ELF-1 (cell line): ENCODE measurements at regions not wholly inside any gene's neighbourhood (a gene's known extent, or its start where the extent isn't known, plus 50 kb on each side); places are given as distances from the start of the nearest gene placed in this dataset.
"Not testable (repeated sequence)": the region's sequence is repeated elsewhere in the genome, so short reads cannot be mapped to it uniquely, and the experiment has no call there.

Experiments used
- DNase-seq: peaks from one replicate; pipeline ENCODE4 v3.0.0-alpha.2; 2016; ENCODE audit warnings: low read depth, low spot score

- DNase-seq, result no peak
Observed at GRCh38 chr6:137968901-137969300, 101.8 kb downstream of the TNFAIP3 start.

GRCh38 chr6:137969874-137970273 is 102.8 kb downstream of the TNFAIP3 start:
- no peak for DNase-seq

GRCh38 chr6:137970368-137970767 is 103.3 kb downstream of the TNFAIP3 start:
- DNase-seq, result no peak

GRCh38 chr6:137973201-137973600 is 106.1 kb downstream of the TNFAIP3 start:
- no peak for DNase-seq

- DNase-seq, result no peak
Observed at GRCh38 chr6:137975188-137975940, 108.3 kb downstream of the TNFAIP3 start.

- DNase-seq, result no peak
Observed at GRCh38 chr6:137976430-137976829, 109.4 kb downstream of the TNFAIP3 start.

GRCh38 chr6:137977206-137977605 is 110.1 kb downstream of the TNFAIP3 start:
- no peak for DNase-seq

- no peak for DNase-seq
Observed at GRCh38 chr6:137977814-137978213, 110.8 kb downstream of the TNFAIP3 start.

- DNase-seq, result peak; percentile 40
Observed at GRCh38 chr6:137978252-137978896, 111.3 kb downstream of the TNFAIP3 start.

- DNase-seq, result not testable (repeated sequence)
Observed at GRCh38 chr6:137979263-137979662, 112.2 kb downstream of the TNFAIP3 start.

- DNase-seq, result no peak
Observed at GRCh38 chr6:137980777-137981176, 113.7 kb downstream of the TNFAIP3 start.

- DNase-seq, result no peak
Observed at GRCh38 chr6:137981758-137982157, 114.7 kb downstream of the TNFAIP3 start.

GRCh38 chr6:137982418-137983189 is 115.5 kb downstream of the TNFAIP3 start:
- no peak for DNase-seq

- DNase-seq, result no peak
Observed at GRCh38 chr6:137983269-137983668, 116.2 kb downstream of the TNFAIP3 start.

- DNase-seq, result no peak
Observed at GRCh38 chr6:137989664-137990063, 117.6 kb downstream of the PERP start.

GRCh38 chr6:137995371-137995770 is 111.8 kb downstream of the PERP start:
- no peak for DNase-seq

- no peak for DNase-seq
Observed at GRCh38 chr6:137998461-137999019, 108.7 kb downstream of the PERP start.

- no peak for DNase-seq
Observed at GRCh38 chr6:137999815-138000214, 107.4 kb downstream of the PERP start.

GRCh38 chr6:138000941-138001340 is 106.3 kb downstream of the PERP start:
- DNase-seq, result no peak

- peak; percentile 54 for DNase-seq
Observed at GRCh38 chr6:138001750-138002349, 105.4 kb downstream of the PERP start.

- no peak for DNase-seq
Observed at GRCh38 chr6:138004430-138005287, 102.6 kb downstream of the PERP start.
